HG03097 (cell line): ENCODE measurements at regions not wholly inside any gene's neighbourhood (a gene's known extent, or its start where the extent isn't known, plus 50 kb on each side); places are given as distances from the start of the nearest gene placed in this dataset.
"Not testable (repeated sequence)": the region's sequence is repeated elsewhere in the genome, so short reads cannot be mapped to it uniquely, and the experiment has no call there.

ENCODE experiments used
- ATAC-seq: cut with Tn5 transposase; IDR thresholded peaks from one replicate; pipeline ENCODE4 v1.9.1; 2021; ENCODE audit not compliant: unreplicated experiment, low FRiP score

DNA sequence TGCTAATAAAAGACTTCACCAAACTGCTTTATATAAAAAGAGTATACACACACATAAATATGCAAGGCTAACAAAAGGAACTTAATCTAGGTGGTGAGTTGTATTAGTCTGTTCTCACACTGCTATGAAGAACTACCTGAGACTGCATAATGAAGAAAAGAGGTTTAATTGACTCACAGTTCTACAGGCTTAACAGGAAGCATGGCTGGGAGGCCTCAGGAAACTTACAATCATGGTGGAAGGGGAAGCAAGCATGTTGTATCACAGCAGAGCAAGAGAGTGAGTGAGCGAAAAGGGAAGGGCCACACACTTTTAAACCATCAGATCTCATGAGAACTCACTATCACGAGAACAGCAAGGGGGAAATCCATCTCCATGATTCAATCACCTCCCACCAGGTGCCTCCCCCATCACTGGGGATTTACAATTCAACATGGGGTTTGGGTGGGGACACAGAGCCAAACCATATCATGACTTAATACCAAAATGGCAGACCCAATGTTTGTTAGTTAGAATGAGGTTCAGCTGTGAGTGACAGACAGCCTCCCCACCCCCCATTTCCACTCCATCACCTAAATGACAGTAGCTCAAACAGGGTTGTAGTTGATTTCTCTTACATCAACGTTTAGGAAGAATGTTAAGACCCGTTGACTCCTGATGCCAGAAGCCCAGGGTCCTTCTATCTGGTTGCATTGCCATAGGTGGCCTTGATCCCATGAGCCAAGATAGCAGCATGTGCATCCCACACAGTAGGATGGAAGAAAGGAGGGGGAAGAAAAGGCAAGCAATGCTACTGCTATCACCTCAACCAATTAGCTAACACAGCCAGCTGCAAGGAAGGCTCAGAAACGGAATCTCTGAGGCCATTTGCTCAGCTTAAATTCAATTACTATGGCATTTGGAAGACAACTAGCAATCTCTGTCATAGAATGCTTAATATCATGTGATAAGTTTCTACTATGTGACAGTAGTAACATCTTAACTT is 77.0 kb downstream of the CCDC71L start:
- ATAC-seq, result no peak

DNA sequence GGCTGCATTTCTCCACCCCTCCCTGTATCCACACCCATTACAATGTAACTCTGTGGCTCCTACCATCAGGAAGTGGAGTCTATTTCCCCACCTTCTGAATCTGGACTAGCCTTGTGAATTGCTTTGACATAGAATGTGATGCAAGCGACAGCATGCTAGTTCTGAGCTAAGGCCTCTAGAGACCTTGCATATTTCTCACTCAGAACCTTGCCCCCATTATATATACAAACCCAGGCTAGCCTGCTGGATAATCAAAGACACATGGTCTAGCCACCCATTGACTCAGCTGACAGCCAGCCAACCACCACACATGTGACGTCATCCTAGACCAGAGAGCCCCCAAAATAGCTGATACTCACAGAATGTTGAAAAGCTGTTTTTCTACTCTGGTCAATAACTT is 77.9 kb downstream of the CCDC71L start:
- ATAC-seq, result no peak

DNA sequence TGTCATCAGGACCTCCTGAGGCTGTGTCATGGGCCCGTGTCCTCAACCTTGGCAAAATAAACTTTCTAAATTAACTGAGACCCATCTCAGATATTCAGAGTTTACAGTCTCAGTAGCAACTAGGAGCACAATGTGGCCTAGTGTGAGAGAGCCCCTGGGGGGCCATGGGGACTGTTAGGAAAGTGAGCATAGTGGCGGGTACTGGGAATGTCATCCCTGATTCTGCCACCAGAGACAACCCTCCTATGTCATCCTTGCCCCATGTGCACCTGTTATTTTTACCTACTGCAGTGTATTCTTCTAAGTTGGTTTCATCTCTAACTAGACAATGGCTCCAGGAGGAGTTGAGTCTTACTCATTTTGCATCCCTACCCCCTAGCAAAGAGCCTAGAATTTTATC is 78.6 kb downstream of the CCDC71L start:
- no peak for ATAC-seq

DNA sequence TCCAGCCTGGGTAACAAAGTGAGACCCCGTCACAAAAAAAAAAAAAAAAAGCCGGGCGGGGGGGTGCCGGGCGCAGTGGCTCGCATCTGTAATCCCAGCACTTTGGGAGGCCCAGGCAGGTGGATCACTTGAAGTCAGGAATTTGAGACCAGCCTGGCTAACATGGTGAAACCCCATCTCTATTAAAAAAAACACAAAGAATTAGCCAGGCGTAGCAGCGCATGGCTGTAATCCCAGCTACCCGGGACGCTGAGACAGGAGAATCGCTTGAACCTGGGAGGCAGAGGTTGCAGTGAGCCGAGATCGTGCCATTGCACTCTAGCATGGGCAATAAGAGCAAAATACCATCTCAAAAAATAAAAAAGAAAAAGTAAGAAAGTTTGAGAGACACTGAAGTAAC is 81.9 kb downstream of the CCDC71L start:
- not testable (repeated sequence) for ATAC-seq

DNA sequence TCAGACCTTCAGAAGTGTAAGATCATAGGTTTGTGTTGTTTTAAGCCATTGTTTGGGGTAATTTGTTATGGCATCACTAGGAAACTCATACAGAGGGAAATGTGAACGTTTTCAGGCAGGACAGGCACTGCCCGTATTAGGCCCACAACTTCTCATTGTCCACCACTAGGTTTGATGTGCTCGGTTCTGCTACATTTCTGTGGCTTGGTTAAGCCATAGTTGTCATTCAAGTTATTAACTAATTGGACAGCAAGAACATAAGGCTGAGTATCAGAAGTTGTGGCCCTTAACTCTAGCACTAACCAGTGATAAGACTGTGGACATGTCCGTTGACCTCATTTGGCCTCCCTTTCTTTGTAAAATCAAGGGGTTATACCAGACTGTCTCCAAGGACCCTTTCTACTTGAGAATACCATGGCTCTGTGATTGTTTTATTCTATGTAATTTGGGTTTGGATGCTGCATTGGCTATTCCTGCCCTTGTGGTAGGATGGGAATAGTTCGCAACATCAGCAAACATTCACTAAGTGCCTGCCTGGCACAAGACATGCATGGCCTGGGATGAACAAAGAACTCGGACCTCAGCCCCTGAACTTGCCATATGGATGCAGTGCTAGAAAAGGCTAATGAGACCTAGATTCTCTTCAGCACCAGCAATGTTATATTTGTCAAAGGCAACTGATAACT is 85.7 kb downstream of the CCDC71L start:
- ATAC-seq, result no peak

DNA sequence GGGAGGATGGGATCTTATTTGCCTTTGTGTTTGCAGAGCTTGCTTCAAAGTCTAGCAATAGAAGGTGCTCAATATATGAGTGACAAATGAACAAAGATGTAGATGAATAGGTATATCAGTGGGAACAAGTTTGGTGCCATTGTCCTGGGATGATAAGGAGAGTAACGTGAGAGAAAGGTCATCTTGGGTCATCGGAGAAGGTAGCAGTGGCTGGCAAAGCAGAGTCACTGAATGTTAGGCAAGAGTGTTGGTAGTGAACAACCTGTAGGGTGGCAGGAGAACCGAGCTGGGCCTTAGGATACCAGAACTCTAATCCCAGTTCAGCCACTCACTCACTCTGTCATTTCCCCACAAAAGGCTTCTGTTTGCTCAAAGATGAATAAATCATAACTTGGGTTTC is 87.2 kb downstream of the CCDC71L start:
- ATAC-seq, result no peak

DNA sequence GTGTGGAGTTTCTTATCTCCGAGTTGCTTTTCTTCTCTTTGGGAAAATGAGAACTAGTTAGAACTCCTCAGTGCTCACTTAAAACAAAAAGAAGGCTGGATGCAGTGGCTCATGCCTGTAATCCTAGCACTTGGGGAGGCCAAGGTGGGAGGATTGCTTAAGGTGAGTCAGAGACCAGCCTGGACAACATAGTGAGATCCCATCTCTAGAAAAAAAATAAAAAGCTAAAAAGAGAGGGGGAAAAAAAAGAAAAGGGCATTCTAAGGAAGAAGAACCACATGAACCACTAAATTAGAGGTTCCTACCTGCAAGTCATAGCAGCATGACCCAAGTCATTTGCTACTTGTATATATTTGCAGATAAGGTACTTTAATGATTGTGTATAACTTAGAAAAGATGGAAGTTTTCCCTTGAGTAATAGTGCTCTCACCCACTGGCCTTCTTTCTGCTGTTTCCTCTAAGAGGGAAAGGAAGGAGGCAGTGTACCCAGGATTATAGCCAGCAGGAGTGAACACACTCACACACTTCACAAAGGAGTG is 87.8 kb downstream of the CCDC71L start:
- ATAC-seq, result no peak

DNA sequence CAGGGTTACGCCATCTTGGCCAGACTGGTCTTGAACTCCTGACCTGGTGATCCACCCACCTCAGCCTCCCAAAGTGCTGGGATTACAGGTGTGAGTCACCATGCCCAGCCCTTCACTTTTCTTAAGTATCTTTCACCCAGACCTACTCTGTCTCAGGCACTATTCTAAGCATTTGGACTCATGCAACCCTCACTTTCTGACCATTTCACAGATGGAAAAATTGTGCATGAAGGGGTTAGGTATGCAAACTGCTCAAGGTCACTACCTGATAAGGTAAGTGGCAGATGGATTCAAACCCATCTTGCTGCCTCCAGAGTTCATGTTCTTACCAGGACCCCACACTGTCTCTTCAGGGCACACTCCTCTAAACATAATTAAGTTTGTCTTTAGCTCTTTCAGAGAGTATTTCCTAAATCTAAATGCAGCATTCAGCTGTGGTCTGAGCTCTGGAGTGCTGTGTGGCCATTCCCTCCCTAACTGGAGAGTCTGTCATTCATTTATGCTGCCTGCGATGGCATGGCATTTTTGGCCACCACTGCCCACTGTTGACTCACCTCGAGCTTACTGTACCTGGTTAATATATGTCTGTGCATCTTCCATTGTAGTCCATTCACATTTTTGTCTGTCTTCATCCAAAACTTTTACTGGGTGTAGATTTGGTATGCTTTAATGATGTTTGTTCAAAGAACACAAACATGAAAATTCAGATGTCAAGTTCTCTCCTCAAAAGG is 88.4 kb downstream of the CCDC71L start:
- no peak for ATAC-seq

DNA sequence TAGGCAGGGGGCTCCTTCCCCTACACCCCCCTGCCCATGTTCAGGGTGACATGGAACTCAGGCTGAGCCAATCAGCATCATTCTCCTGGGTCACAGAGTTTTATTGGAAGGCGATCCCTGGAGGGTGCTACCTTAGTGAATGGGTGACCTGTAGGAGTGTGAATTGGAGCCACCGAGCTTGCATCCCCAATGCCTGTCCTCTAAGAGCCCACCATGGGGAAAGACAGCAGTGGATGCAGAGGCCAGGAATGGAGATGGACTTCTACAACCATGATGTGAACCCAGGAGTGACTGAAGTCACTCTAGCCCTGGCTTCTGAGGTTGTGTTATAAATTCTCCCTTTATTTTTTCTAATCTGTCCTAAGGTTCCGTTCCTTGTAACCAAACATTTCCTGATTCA is 89.4 kb downstream of the CCDC71L start:
- no peak for ATAC-seq

DNA sequence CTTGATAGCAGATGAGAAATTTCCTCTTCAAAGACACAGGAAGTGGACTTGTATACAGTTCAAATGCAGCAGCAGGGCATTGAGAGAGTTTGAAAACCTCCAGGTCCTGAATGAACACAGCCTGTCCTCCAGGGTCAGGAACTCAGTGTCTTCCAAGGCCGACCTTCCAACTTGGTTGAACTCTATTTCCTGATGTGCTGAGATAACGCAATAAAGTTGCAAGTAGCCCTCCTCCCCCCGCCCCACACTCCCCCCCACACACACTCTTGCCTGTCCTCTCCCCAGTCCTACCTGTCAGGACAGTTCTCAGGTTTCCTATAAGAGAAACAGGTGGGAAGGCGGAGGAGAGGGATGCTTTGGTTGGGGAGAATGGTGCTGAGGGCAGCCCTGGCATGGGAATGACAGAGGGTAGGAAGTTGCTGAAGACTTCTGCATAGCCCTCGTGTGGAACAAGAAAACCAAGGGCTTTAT is 90.0 kb downstream of the CCDC71L start:
- ATAC-seq, result no peak

DNA sequence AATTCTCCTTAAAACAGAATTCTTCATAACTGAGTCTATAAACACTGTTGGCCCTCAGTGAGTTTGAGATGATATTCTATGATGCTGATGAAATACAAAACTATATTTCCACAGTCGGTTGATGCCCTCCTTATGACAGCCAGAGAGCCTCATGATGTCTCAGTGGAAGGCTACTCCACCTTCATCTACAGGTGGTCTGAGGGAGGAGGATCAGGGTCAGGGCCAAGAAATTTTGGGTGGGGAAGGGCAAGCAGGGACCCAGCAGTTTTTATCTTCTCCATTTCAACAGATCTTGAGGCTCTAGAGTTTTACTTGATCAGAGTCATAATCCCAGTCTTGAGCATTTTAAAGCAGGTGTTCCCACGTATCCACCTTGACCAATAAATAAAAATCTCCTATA is 90.8 kb downstream of the CCDC71L start:
- ATAC-seq, result no peak

DNA sequence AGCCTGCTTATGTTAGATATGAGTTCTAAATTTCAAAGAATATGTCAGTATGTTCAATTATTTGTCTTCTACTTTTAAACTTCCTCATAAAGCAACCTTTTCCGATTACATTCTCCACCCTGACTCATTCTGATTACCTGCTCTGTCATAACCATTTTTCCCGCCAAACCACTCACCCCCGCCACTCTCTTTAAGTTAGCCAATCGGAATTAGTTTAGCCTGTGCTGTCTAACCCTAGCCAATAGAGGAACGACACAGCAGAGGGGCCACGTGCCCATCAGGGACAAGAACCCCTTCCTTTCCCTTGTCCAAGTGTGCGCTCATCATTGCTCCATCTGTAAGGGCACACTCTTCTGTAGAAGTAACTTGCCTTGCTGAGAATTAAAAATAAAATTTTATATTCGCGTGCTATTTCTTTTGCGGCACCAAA is 91.4 kb downstream of the CCDC71L start:
- ATAC-seq, result no peak

DNA sequence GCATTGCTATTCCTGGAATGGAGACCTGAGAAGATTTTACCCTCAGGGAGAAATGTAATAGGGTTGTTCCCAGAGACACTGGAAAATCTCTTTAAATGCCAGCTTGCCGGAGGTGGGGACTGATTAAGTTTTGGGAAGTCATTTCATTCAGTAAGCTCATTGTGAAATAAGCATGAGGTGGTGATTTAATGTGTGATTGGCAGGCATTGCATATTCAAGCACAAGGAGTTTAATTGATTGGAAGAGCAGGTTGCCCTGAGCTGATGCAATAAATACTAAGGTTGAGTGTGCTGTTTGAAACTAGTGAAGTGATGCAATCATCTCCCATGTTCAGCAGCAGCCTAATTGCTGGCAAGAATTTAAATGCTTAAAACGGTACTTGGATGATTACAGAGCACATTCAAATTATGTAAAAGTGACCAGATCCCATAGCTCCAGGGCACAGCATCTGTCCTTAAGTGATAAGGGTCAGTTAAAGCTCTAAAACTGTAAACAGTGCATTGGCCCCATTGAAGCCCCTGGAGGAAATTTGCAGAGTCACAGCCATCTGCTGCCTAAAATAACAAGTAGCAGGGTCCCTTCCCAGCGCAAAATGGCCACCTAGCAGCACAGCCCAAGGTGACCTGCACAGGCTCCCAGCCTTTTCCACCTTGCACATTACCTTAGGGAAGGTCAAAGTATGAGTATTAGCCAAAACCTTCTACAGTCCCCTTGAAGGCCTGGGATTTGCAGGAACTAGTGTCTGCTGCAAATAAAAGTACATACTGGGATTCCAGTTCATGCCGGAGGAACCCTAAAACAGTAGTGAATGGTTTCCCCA is 92.1 kb downstream of the CCDC71L start:
- no peak for ATAC-seq

DNA sequence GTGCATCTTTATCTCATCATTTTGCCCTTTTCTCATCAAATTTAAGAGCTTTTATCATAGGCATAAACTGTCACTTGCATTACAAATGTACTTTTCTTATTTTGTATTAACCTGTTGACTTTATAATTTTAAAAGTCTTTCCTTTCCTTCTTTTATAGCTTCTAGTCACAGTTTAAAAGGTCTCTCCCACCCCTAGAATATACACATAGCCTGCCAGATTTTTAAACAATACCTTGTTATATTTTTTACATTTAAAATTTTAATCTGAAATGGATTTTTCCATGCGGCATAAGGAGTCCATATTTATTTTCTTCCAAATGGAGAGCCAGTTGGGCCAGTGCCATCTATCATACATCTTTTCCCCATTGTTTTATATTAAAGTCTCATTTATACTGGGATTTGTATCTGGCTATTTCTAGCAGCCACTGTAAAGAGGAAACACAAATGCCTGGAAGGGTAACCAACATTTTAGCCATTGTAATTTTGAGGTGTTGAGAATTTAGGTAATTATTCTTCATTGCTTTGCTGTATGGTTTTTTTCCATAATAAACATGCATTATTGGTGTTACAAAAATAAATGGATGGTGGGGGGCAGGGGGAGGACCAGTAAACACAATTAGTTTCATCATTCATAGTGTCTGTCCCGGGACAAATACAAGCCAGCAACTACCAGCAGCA is 92.8 kb downstream of the CCDC71L start:
- no peak for ATAC-seq

DNA sequence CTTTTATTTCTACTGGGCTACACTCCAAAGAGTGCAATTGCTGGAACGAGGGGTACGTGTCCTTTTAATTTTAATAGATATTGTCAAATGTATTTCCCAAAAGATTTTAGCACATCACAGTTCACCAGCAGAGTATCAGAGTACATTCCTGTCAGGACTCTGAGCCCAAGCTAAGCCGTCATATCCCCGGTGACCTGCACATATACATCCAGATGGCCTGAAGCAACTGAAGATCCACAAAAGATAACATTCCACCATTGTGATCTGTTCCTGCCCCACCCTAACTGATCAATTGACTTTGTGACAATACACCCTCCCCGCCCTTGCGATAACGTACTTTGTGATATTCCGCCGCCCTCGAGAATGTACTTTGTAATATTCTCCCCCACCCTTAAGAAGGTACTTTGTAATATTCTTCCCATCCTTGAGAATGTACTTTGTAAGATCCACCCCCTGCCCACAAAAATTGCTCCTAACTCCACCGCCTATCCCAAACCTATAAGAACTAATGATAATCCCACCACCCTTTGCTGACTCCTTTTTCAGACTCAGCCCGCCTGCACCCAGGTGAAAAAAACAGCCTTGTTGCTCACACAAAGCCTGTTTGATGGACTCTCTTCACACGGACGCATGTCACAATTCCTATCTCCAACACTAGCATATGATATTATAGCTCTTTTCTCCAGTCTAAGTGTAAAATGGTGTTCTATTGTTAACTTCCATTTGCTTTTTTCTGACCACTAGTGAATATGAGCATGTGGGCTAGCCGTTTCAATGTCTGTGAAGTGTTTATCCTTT is 93.6 kb downstream of the CCDC71L start:
- ATAC-seq, result not testable (repeated sequence)

DNA sequence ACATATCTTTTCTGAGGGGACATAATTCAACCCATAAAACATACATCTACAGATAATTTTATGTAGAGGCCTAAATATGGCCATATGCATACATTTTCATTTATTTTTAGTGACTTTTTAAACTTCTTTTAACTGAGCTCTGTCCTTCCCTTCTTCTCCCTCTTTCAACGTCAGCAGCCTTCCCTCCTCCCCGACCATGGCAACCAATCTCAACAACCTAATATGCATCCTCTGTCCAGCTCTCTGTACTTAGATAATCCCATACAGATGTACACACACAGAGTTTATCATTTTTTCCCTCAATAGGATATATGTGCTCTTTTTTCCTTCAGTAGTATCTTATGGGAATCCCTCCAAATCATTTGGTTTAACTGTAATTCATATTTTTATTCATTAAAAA is 94.3 kb downstream of the CCDC71L start:
- no peak for ATAC-seq

DNA sequence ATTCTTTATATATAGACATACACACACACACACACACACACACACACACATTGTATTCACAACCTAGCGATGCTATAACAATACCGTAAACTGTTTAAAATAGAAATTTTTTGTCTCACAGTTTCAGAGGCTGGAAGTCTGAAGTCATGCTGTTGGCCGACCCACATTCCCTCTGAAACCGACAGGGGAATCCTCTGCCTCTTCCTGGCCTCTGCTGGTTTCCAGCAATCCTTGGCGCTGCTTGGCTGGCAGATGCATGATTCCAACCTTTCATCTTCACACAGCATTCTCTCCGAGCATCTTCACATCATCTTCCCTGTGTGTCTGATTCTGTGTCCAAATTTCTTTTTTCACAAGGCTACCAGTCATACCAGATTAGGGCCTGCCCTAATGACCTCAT is 94.8 kb downstream of the CCDC71L start:
- no peak for ATAC-seq

DNA sequence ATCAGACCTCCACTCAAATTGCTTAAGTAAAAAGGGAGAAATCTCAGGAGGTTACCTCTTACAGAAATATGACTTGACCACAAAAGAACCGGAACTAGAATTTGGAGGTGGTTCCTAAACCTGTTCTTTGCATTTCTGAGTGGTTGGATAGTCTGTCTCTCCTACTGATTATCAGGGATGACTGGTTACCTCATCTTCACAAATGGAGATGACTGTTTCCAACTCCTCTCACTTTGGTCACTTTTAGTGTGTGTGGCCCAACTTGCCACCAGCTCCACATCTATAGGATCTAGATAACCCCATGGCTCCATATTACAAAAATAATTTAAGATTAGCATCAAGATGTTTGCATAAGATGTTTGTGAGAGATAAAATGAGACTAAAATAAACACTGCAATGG is 95.5 kb downstream of the CCDC71L start:
- ATAC-seq, result no peak
